SU-DHL-6 (cell line): ENCODE measurements at regions not wholly inside any gene's neighbourhood (a gene's known extent, or its start where the extent isn't known, plus 50 kb on each side); places are given as distances from the start of the nearest gene placed in this dataset.

Source experiments
- H2AFZ ChIP-seq: fragments of 200-600 bp; sonication (generic); 2 replicates; pipeline ENCODE4 v1.6.1; 2014; ENCODE audit warnings: low read depth, mild to moderate bottlenecking, moderate library complexity, mixed read lengths, antibody characterized with exemption, low read length; ENCODE audit not compliant: severe bottlenecking
- H3F3A ChIP-seq: fragments of 200-600 bp; shearing (Covaris generic); 2 replicates; pipeline ENCODE4 v1.6.0; 2016; ENCODE audit warnings: antibody characterized with exemption, mild to moderate bottlenecking; ENCODE audit not compliant: insufficient read depth
- H3K27ac ChIP-seq: fragments of 200-600 bp; sonication (generic); 2 replicates; pipeline ENCODE4 v1.5.1; 2016; ENCODE audit warnings: low read depth, mild to moderate bottlenecking, low read length, moderate library complexity, mixed read lengths
- H3K27me3 ChIP-seq: fragments of 200-600 bp; sonication (generic), shearing (Covaris generic); 2 replicates; pipeline ENCODE4 v1.6.0; 2014; ENCODE audit warnings: mild to moderate bottlenecking, low read length
- H3K36me3 ChIP-seq: fragments of 200-600 bp; sonication (generic); 2 replicates; pipeline ENCODE4 v1.6.1; 2014; ENCODE audit warnings: mild to moderate bottlenecking, low read length, mixed read lengths
- H3K4me2 ChIP-seq: fragments of 300-600, 200-600 bp; shearing (Covaris generic), sonication (generic); 2 replicates; pipeline ENCODE4 v1.6.0; 2014; ENCODE audit warnings: low read length, low read depth, mild to moderate bottlenecking; ENCODE audit not compliant: poor library complexity, severe bottlenecking
- H3K4me3 ChIP-seq: fragments of 200-600 bp; sonication (generic); 2 replicates; pipeline ENCODE4 v1.5.1; 2014; ENCODE audit warnings: antibody characterized with exemption, low read length, mild to moderate bottlenecking, mixed read lengths; ENCODE audit not compliant: insufficient read depth, poor library complexity, severe bottlenecking
- H3K79me2 ChIP-seq: fragments of 200-600 bp; sonication (generic); 2 replicates; pipeline ENCODE4 v1.6.1; 2014; ENCODE audit warnings: mild to moderate bottlenecking, low read length, moderate library complexity; ENCODE audit not compliant: insufficient read depth
- H3K9ac ChIP-seq: fragments of 200-600 bp; sonication (generic); 2 replicates; pipeline ENCODE4 v1.7.0; 2014; ENCODE audit warnings: mild to moderate bottlenecking, low read length
- H3K9me2 ChIP-seq: fragments of 200-600 bp; sonication (generic); replicated peaks from 2 replicates; pipeline ENCODE4 v1.6.1; 2014; ENCODE audit warnings: low read length; ENCODE audit not compliant: insufficient read depth
- H3K9me3 ChIP-seq: fragments of 200-600 bp; sonication (generic); 2 replicates; pipeline ENCODE4 v1.6.1; 2014; ENCODE audit warnings: low read length, mixed read lengths; ENCODE audit not compliant: insufficient read depth
- H4K20me1 ChIP-seq: fragments of 200-600 bp; sonication (generic); 2 replicates; pipeline ENCODE4 v1.6.1; 2014; ENCODE audit warnings: low read depth, mild to moderate bottlenecking, antibody characterized with exemption, low read length, moderate library complexity, mixed read lengths
- EZH2phosphoT487 ChIP-seq: fragments of 200-600 bp; sonication (generic), shearing (Covaris generic); conservative IDR thresholded peaks from 2 replicates; pipeline ENCODE4 v1.6.1; 2018; ENCODE audit warnings: mild to moderate bottlenecking, antibody characterized with exemption, low read length, moderate library complexity, mixed read lengths
- TF ChIP-seq, protein P1 (sequence below): fragments of 200-600 bp; sonication (generic); IDR thresholded peaks from one replicate; pipeline ENCODE4 v1.5.1; 2017; ENCODE audit warnings: antibody characterized with exemption, mild to moderate bottlenecking, low read length, moderate library complexity; ENCODE audit not compliant: insufficient read depth, poor library complexity, severe bottlenecking

DNA sequence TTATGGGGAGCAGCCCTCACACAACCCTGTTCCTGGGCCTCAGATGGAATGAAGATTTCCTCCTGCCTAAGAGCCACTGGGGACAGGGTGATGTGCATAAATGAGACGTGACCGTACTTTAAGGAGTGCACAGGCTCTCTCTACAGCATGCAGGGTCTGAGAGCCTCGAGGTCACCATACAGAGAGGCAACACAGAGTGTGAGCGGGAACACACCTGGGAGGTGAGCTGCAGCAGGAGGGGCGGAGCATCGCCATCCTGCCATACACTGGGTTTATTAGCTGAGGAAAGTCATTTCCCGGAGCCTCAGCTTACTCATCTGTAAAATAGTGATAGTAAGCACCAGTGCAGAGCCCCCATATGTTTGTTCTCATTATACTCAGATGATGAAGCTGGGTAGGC is 182.5 kb upstream of the RAD23B start:
- H3K9me2 ChIP-seq, result no peaks in the 10 kb centered on the region
- no peak for TF ChIP-seq EZH2phosphoT487
- TF ChIP-seq, protein P1, sequence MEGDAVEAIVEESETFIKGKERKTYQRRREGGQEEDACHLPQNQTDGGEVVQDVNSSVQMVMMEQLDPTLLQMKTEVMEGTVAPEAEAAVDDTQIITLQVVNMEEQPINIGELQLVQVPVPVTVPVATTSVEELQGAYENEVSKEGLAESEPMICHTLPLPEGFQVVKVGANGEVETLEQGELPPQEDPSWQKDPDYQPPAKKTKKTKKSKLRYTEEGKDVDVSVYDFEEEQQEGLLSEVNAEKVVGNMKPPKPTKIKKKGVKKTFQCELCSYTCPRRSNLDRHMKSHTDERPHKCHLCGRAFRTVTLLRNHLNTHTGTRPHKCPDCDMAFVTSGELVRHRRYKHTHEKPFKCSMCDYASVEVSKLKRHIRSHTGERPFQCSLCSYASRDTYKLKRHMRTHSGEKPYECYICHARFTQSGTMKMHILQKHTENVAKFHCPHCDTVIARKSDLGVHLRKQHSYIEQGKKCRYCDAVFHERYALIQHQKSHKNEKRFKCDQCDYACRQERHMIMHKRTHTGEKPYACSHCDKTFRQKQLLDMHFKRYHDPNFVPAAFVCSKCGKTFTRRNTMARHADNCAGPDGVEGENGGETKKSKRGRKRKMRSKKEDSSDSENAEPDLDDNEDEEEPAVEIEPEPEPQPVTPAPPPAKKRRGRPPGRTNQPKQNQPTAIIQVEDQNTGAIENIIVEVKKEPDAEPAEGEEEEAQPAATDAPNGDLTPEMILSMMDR, result no peak
- no peak overlapping the region for H3K4me3 ChIP-seq
- no peak overlapping the region for H3K4me2 ChIP-seq
- H3K27me3 ChIP-seq, result no peaks in the 10 kb centered on the region
- H4K20me1 ChIP-seq, result no peaks in the 10 kb centered on the region
- no peaks in the 10 kb centered on the region for H3K36me3 ChIP-seq
- H3F3A ChIP-seq, result no peaks in the 10 kb centered on the region
- no peak overlapping the region for H2AFZ ChIP-seq
- no peaks in the 10 kb centered on the region for H3K79me2 ChIP-seq
- H3K9me3 ChIP-seq, result no peaks in the 10 kb centered on the region
- no peak overlapping the region for H3K9ac ChIP-seq
- H3K27ac ChIP-seq, result no peak overlapping the region

DNA sequence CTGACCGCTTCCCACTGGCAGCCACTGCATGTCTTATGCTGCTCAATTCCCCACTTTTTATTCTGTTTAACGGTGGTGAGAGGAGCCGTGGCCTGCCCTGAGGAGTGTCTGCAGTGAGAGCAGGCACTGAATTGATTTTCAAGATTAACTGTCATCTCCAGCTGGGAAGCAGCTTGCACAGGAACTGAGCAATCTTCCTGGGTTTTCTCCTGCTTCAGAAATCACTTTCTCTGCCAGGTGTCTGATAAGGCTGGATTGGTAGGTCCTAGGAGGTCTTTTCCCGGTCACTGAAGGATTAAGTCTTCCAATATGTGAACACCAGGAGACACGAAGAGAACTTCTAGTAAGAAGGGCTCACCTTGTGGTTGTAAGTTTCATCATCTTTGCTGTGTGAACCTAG is 181.1 kb upstream of the RAD23B start:
- Histone ChIP-seq H3K9me2 (no peaks in the 10 kb centered on the region), H3K79me2 (no peaks in the 10 kb centered on the region), H3K27me3 (no peaks in the 10 kb centered on the region), H2AFZ (no peak overlapping the region), H3K9ac (no peak overlapping the region), H3K9me3 (no peaks in the 10 kb centered on the region), H3K36me3 (no peaks in the 10 kb centered on the region), H3K27ac (no peak overlapping the region), H3K4me2 (no peak overlapping the region), H3F3A (no peaks in the 10 kb centered on the region), H3K4me3 (no peak overlapping the region), H4K20me1 (no peaks in the 10 kb centered on the region)
- TF ChIP-seq, protein P1, result no peak
- TF ChIP-seq EZH2phosphoT487, result no peak

DNA sequence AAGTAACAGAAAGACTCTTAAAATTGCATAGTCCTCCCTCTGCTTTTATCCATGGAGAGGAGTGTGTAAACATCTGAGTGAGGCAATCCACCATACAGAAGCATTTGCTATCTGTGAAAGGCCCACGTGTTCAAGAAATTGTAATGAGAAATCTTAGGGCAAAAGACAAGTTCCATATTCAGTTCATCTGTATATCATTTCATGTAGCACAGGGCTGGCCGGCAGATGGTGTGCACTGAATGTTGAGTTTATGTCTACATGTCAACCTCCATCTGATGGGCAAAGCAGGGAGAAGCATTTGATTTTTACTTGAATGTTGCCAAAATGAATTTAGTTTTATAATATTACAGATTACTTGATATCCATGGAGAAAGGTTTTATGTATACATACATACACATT is 179.5 kb upstream of the RAD23B start:
- H3F3A ChIP-seq, result no peaks in the 10 kb centered on the region
- no peaks in the 10 kb centered on the region for H3K9me3 ChIP-seq
- H3K27ac ChIP-seq, result no peak overlapping the region
- H3K4me3 ChIP-seq, result no peak overlapping the region
- no peaks in the 10 kb centered on the region for H4K20me1 ChIP-seq
- H3K4me2 ChIP-seq, result no peak overlapping the region
- no peak for TF ChIP-seq EZH2phosphoT487
- TF ChIP-seq, protein P1, result no peak
- no peak overlapping the region for H2AFZ ChIP-seq
- H3K9ac ChIP-seq, result no peak overlapping the region
- no peaks in the 10 kb centered on the region for H3K9me2 ChIP-seq
- no peaks in the 10 kb centered on the region for H3K79me2 ChIP-seq
- no peaks in the 10 kb centered on the region for H3K27me3 ChIP-seq
- no peaks in the 10 kb centered on the region for H3K36me3 ChIP-seq
